IMR-90 (cell line): ENCODE measurements at regions not wholly inside any gene's neighbourhood (a gene's known extent, or its start where the extent isn't known, plus 50 kb on each side); places are given as distances from the start of the nearest gene placed in this dataset.

Experiments
- FOS ChIP-seq: fragments of 150-350 bp; IDR thresholded peaks from 2 replicates; pipeline ENCODE4 v1.6.1; 2016; ENCODE audit warnings: low read depth, low read length
- MAFK ChIP-seq: IDR thresholded peaks from 2 replicates; pipeline ENCODE4 v1.6.1; 2012; ENCODE audit warnings: low read depth, low read length, improper control_type of control experiment

DNA sequence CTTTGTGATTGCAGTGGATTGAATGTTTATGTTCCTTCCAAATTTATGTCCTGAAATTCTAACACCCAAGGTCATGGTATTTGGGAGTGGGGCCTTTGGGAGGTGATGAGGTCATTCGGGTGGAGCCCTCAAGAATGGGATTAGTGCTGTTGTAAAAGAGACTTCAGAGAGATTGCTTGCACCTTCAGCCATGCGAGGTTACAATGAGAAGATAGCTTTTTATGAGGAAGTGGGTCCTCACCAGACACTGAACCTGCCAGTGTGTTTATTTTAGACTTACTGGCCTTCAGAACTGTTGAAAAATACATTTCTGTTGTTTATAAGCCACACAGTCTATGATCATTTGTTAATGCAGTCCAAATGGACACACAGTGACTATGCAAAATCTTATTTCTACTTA is 161.0 kb upstream of the GPRIN3 start:
- TF ChIP-seq MAFK, result no peak
- TF ChIP-seq FOS, result no peak
